Progenitor cell of endocrine pancreas (in vitro differentiated cells): ENCODE measurements at regions not wholly inside any gene's neighbourhood (a gene's known extent, or its start where the extent isn't known, plus 50 kb on each side); places are given as distances from the start of the nearest gene placed in this dataset.

Source experiments
- DNase-seq: peaks from one replicate; pipeline ENCODE4 v3.0.0; 2021; ENCODE audit warnings: low spot score; ENCODE audit not compliant: unreplicated experiment
- H3K27ac Mint-ChIP-seq: 2 replicates; pipeline ENCODE4 v1.8.0; 2021; ENCODE audit warnings: mild to moderate bottlenecking, moderate library complexity, mixed read lengths
- H3K27me3 Mint-ChIP-seq: 2 replicates; pipeline ENCODE4 v1.8.0; 2021; ENCODE audit warnings: mixed read lengths
- H3K36me3 Mint-ChIP-seq: 2 replicates; pipeline ENCODE4 v1.8.0; 2022; ENCODE audit warnings: mixed read lengths; ENCODE audit not compliant: insufficient read depth
- H3K4me1 Mint-ChIP-seq: 2 replicates; pipeline ENCODE4 v1.8.0; 2021; ENCODE audit warnings: low read depth, mixed read lengths
- H3K4me3 Mint-ChIP-seq: 2 replicates; pipeline ENCODE4 v1.8.0; 2021; ENCODE audit warnings: low read depth, mild to moderate bottlenecking, moderate library complexity, mixed read lengths
- H3K9me3 Mint-ChIP-seq: 2 replicates; pipeline ENCODE4 v1.8.0; 2021; ENCODE audit warnings: low read depth, mixed read lengths
- CTCF ChIP-seq: fragments of 200-600 bp; sonication (generic); IDR thresholded peaks from one replicate; pipeline ENCODE4 v1.5.0; 2021; ENCODE audit warnings: antibody characterized with exemption, mild to moderate bottlenecking; ENCODE audit not compliant: unreplicated experiment

DNA sequence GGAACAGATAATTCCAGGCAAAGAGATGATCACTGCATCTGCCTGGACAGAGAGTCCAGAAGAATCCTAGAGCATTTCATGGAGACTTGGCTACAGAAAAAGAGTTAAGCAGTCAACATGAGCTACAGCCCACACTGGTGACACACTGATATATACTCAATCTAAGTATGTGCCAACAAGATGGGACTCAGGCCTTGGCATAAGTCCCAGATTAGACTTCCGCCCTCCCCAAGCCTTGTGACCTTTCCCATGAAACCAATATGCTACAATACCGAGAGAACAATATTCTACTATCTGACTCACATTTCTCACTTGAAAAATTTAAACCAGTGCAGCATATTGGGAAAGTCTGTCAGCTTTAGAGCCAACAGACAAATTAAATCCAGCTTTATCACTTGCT lies 65.7 kb upstream of the SLITRK2 start:
- H3K27ac Mint-ChIP-seq: no peak overlapping the region
- H3K4me3 Mint-ChIP-seq: no peak overlapping the region
- DNase-seq: no peak
- H3K27me3 Mint-ChIP-seq: no peaks in the 10 kb centered on the region
- peaks cover 31% of the 10 kb centered on the region for H3K9me3 Mint-ChIP-seq
- no peaks in the 10 kb centered on the region for H3K36me3 Mint-ChIP-seq
- no peaks in the 10 kb centered on the region for H3K4me1 Mint-ChIP-seq
- TF ChIP-seq CTCF: no peak
